H1 (cell line): ENCODE measurements at regions not wholly inside any gene's neighbourhood (a gene's known extent, or its start where the extent isn't known, plus 50 kb on each side); places are given as distances from the start of the nearest gene placed in this dataset.
A peak's percentile ranks its signal among the peaks of the same experiment; 100 is the strongest.
"Not testable (repeated sequence)": the region's sequence is repeated elsewhere in the genome, so short reads cannot be mapped to it uniquely, and the experiment has no call there.

Experiments used
- CTCF ChIA-PET: fragments of 300-600 bp; sonication (Branson Sonifier 250); formaldehyde crosslinking; loops from one replicate; lab custom pipeline; 2021; ENCODE audit not compliant: partially characterized antibody; lab: Charles Lee
- POLR2A ChIA-PET: fragments of 300-600 bp; sonication (Branson Sonifier 250); formaldehyde crosslinking; loops from one replicate; lab custom pipeline; 2021; ENCODE audit warnings: inconsistent platforms; ENCODE audit not compliant: partially characterized antibody; lab: Charles Lee
- DNase-seq, 2 experiments: peaks; one replicate each; pipeline versions ENCODE4 v3.0.0 to v3.0.0-alpha.2; 2010 to 2022; ENCODE audit warnings: low spot score in 2 of 2, low read depth in 1 of 2, mixed read lengths in 1 of 2
- FAIRE-seq: peaks from 2 replicates; lab custom pipeline; 2011; peaks lifted over from hg19 to GRCh38; lab: Jason Lieb, UNC
- H2AFZ ChIP-seq: 2 replicates; pipeline ENCODE4 v1.8.1; 2012; ENCODE audit warnings: low read length, inconsistent platforms
- H2AK5ac ChIP-seq: 2 replicates; pipeline ENCODE4 v1.6.1; 2013; ENCODE audit warnings: low read depth, low read length
- H2BK120ac ChIP-seq: replicated peaks from 2 replicates; pipeline ENCODE3; 2013; ENCODE audit warnings: low read depth, low read length, inconsistent platforms
- H2BK12ac ChIP-seq: 2 replicates; pipeline ENCODE4 v1.6.1; 2013; ENCODE audit warnings: low read depth, low read length
- H2BK15ac ChIP-seq: 2 replicates; pipeline ENCODE4 v1.6.1; 2013; ENCODE audit warnings: low read length
- H2BK20ac ChIP-seq: 2 replicates; pipeline ENCODE4 v1.6.1; 2013; ENCODE audit warnings: low read length
- H2BK5ac ChIP-seq: 2 replicates; pipeline ENCODE4 v1.6.1; 2013; ENCODE audit warnings: low read depth, low read length
- H3K14ac ChIP-seq: 2 replicates; pipeline ENCODE4 v1.6.1; 2013; ENCODE audit warnings: inconsistent platforms; ENCODE audit not compliant: insufficient read length
- H3K18ac ChIP-seq: 2 replicates; pipeline ENCODE4 v1.6.1; 2013; ENCODE audit warnings: low read length; ENCODE audit errors: extremely low read depth
- H3K23ac ChIP-seq: 2 replicates; pipeline ENCODE4 v1.6.1; 2013; ENCODE audit warnings: inconsistent platforms; ENCODE audit not compliant: insufficient read length
- H3K23me2 ChIP-seq: 2 replicates; pipeline ENCODE4 v1.6.1; 2013; ENCODE audit warnings: low read depth, low read length
- H3K27ac ChIP-seq: 2 replicates; pipeline ENCODE4 v1.6.1; 2011; ENCODE audit warnings: low read depth, low read length, inconsistent platforms
- H3K27me3 ChIP-seq, 4 experiments: replicated peaks in 1 of 4; 1 replicate in 1 of 4; 2 replicates in 3 of 4; pipeline versions ENCODE4 v1.6.1 to v1.8.1; 2011 to 2013; ENCODE audit warnings: low read length in 3 of 4, mild to moderate bottlenecking in 3 of 4, inconsistent platforms in 2 of 4, mixed read lengths in 2 of 4, moderate library complexity in 1 of 4; ENCODE audit not compliant: control insufficient read depth in 3 of 4, insufficient read depth in 3 of 4; ENCODE audit errors: extremely low read depth in 1 of 4
- H3K36me3 ChIP-seq, 4 experiments: 2 replicates each; pipeline versions ENCODE4 v1.6.1 to v1.8.1; 2011 to 2013; ENCODE audit warnings: mild to moderate bottlenecking in 4 of 4, low read length in 3 of 4, moderate library complexity in 2 of 4, control low read depth in 1 of 4, inconsistent platforms in 1 of 4; ENCODE audit not compliant: insufficient read depth in 4 of 4, control insufficient read depth in 2 of 4
- H3K4ac ChIP-seq: replicated peaks from 2 replicates; pipeline ENCODE3; 2013; ENCODE audit warnings: low read length, low read depth, mixed read lengths, inconsistent platforms; ENCODE audit not compliant: insufficient read length
- H3K4me1 ChIP-seq, 4 experiments: replicated peaks in 1 of 4; 1 replicate in 1 of 4; 2 replicates in 3 of 4; pipeline versions ENCODE4 v1.6.1 to v1.8.1; 2011 to 2013; ENCODE audit warnings: low read length in 3 of 4, inconsistent platforms in 2 of 4, mixed read lengths in 1 of 4; ENCODE audit not compliant: insufficient read depth in 4 of 4, control insufficient read depth in 3 of 4
- H3K4me2 ChIP-seq, 2 experiments: 2 replicates each; pipeline versions ENCODE4 v1.6.1 to v1.8.1; 2011 to 2013; ENCODE audit warnings: low read depth in 2 of 2, low read length in 2 of 2, control low read depth in 1 of 2, inconsistent platforms in 1 of 2, mild to moderate bottlenecking in 1 of 2; ENCODE audit not compliant: insufficient read depth in 1 of 2
- H3K4me3 ChIP-seq, 4 experiments: fragments of 200-600, 300-600 bp in 1 of 4; sonication (generic), shearing (Covaris generic), sonication (Bioruptor Twin) in 1 of 4; 2 replicates each; pipeline versions ENCODE4 v1.5.1 to v1.8.1; 2011 to 2016; ENCODE audit warnings: low read length in 4 of 4, low read depth in 3 of 4, control low read depth in 2 of 4, inconsistent platforms in 2 of 4, mild to moderate bottlenecking in 2 of 4, mixed read lengths in 1 of 4, moderate library complexity in 1 of 4; ENCODE audit not compliant: insufficient read depth in 2 of 4; ENCODE audit errors: extremely low read depth in 1 of 4
- H3K56ac ChIP-seq: replicated peaks from 2 replicates; pipeline ENCODE3; 2013; ENCODE audit warnings: low read depth, mild to moderate bottlenecking, mixed read lengths, low read length, inconsistent platforms; ENCODE audit not compliant: insufficient read length
- H3K79me1 ChIP-seq: 2 replicates; pipeline ENCODE4 v1.6.1; 2013; ENCODE audit warnings: low read depth, low read length, control low read depth
- H3K79me2 ChIP-seq, 2 experiments: 2 replicates each; pipeline versions ENCODE4 v1.6.1 to v1.8.1; 2012 to 2013; ENCODE audit warnings: low read length in 2 of 2, mild to moderate bottlenecking in 2 of 2, inconsistent platforms in 1 of 2; ENCODE audit not compliant: insufficient read depth in 2 of 2, control insufficient read depth in 1 of 2
- H3K9ac ChIP-seq, 4 experiments: replicated peaks in 1 of 4; 1 replicate in 1 of 4; 2 replicates in 3 of 4; pipeline versions ENCODE4 v1.6.1 to v1.8.1; 2011 to 2013; ENCODE audit warnings: low read depth in 3 of 4, low read length in 3 of 4, control low read depth in 2 of 4, mild to moderate bottlenecking in 2 of 4, moderate library complexity in 2 of 4, inconsistent platforms in 1 of 4; ENCODE audit errors: extremely low read depth in 1 of 4
- H3K9me3 ChIP-seq, 2 experiments: 2 replicates each; pipeline versions ENCODE4 v1.6.1 to v1.8.1; 2012 to 2013; ENCODE audit warnings: mild to moderate bottlenecking in 2 of 2, moderate library complexity in 2 of 2, control low read depth in 1 of 2, inconsistent platforms in 1 of 2, low read depth in 1 of 2, low read length in 1 of 2, mixed read lengths in 1 of 2; ENCODE audit not compliant: insufficient read depth in 2 of 2
- H4K20me1 ChIP-seq, 2 experiments: replicated peaks in 1 of 2; 2 replicates each; pipeline versions ENCODE3 to v1.8.1; 2011 to 2013; ENCODE audit warnings: inconsistent platforms in 2 of 2, low read length in 2 of 2, mild to moderate bottlenecking in 1 of 2; ENCODE audit not compliant: insufficient read depth in 2 of 2, control insufficient read depth in 1 of 2
- H4K5ac ChIP-seq: 2 replicates; pipeline ENCODE4 v1.6.1; 2013; ENCODE audit warnings: low read length, low read depth, mixed read lengths, inconsistent platforms; ENCODE audit not compliant: insufficient read length
- H4K8ac ChIP-seq: 2 replicates; pipeline ENCODE4 v1.8.0; 2013; ENCODE audit warnings: mild to moderate bottlenecking, moderate library complexity, low read length, inconsistent platforms; ENCODE audit not compliant: insufficient read depth; ENCODE audit errors: extremely low read depth
- H4K91ac ChIP-seq: replicated peaks from 2 replicates; pipeline ENCODE3; 2013; ENCODE audit warnings: low read length, mixed read lengths, inconsistent platforms; ENCODE audit not compliant: insufficient read length
- WGBS, 2 experiments: shearing (Covaris generic) in 1 of 2; methylation state at CpG; one replicate each; pipeline versions ENCODE4 v1.1.6 to v1.1.7; 2013 to 2015; ENCODE audit warnings: low lambda C conversion rate in 2 of 2, mixed read lengths in 2 of 2, inconsistent platforms in 1 of 2, low coverage in 1 of 2, missing lambda C conversion rate in 1 of 2; ENCODE audit not compliant: insufficient replicate concordance in 2 of 2, insufficient coverage in 1 of 2, insufficient read length in 1 of 2; ENCODE audit errors: extremely low coverage in 1 of 2, missing lambda C conversion rate in 1 of 2; 5-methylcytosine and 5-hydroxymethylcytosine counted together

DNA sequence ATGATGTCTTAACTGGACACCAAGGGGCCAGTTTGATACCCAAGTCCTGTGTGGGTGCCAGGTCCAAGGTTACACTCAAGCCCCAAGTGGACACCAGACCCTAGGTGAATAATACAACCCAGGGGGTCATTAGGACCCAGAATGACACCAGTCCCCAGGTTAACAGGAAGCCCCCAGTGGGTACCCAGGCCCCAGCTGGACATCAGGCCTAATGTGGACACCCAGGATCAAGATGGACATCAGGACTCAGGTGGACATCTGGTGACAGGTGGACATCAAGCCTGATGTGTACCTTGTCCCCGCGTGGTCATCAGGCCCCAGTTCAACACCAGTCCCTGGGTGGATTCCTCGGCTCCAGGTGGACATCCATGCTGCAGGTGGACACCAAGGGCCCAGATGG, 1273.0 kb downstream of the FOXD4L5 start:
- H3K4me2 ChIP-seq, H3K14ac ChIP-seq, POLR2A ChIA-PET, H3K4me3 ChIP-seq, H3K4me1 ChIP-seq, FAIRE-seq, H4K5ac ChIP-seq, H2BK120ac ChIP-seq, H2AFZ ChIP-seq, H2BK15ac ChIP-seq, H3K79me1 ChIP-seq, H4K20me1 ChIP-seq, H3K4ac ChIP-seq, CTCF ChIA-PET, H3K27me3 ChIP-seq, DNase-seq, H3K9ac ChIP-seq, H2BK12ac ChIP-seq, H3K56ac ChIP-seq, H4K91ac ChIP-seq, H3K79me2 ChIP-seq, H3K27ac ChIP-seq, H2BK5ac ChIP-seq, H3K23me2 ChIP-seq, H3K18ac ChIP-seq, H3K36me3 ChIP-seq, H3K23ac ChIP-seq, H2BK20ac ChIP-seq, H2AK5ac ChIP-seq, H4K8ac ChIP-seq: not testable (repeated sequence)
- peaks cover 0 to 50% of the 10 kb centered on the region in 2 experiments; a peak in 2 of 4 replicates for H3K9me3 ChIP-seq
- 86% methylated on average over 2 of the region's 3 CpGs; no CpG with 5 or more reads in 1 of the 2 experiments for WGBS, 2 experiments

DNA sequence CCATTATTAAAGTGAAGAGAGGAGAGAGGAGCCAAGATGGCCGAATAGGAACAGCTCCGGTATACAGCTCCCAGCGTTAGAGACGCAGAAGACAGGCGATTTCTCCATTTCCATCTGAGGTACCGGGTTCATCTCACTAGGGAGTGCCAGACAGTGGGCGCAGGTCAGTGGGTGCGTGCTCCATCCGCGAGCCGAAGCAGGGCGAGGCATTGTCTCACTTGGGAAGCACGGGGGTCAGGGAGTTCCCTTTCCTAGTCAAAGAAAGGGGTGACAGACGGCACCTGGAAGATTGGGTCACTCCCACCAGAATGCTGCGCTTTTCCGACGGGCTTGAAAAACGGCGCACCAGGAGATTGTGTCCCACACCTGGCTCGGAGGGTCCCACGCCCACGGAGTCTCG, 1305.3 kb downstream of the FOXD4L5 start:
- H3K27ac ChIP-seq, H3K9me3 ChIP-seq, H4K5ac ChIP-seq, H3K27me3 ChIP-seq, H3K23ac ChIP-seq, H3K23me2 ChIP-seq, H3K4me2 ChIP-seq, H2AK5ac ChIP-seq, H4K20me1 ChIP-seq, H2BK12ac ChIP-seq, H2BK15ac ChIP-seq, H3K4me3 ChIP-seq, H2BK120ac ChIP-seq, H3K4me1 ChIP-seq, H3K14ac ChIP-seq, H3K18ac ChIP-seq, POLR2A ChIA-PET, H3K79me1 ChIP-seq, H4K8ac ChIP-seq, H3K79me2 ChIP-seq, H3K4ac ChIP-seq, FAIRE-seq, H3K9ac ChIP-seq, H3K36me3 ChIP-seq, CTCF ChIA-PET, H3K56ac ChIP-seq, H2AFZ ChIP-seq, H2BK20ac ChIP-seq, H2BK5ac ChIP-seq, H4K91ac ChIP-seq: not testable (repeated sequence)
- DNase-seq = peak in 1 of 2 experiments; percentile 52
- 85% methylated on average over 12 of the region's 23 CpGs; no CpG with 5 or more reads in 1 of the 2 experiments for WGBS, 2 experiments
